OCI-LY7 (cell line): ENCODE measurements at regions not wholly inside any gene's neighbourhood (a gene's known extent, or its start where the extent isn't known, plus 50 kb on each side); places are given as distances from the start of the nearest gene placed in this dataset.

Experiments used
- BruUV-seq: library from RNA; stranded (reverse); fragments of 400-500 nt; replicated peaks from 2 replicates; lab custom pipeline; 2021; lab: Mats Ljungman, UMichigan
- CTCF ChIA-PET: fragments of 300-600 bp; sonication (Branson Sonifier 250); formaldehyde crosslinking; loops from one replicate; lab custom pipeline; 2022; ENCODE audit warnings: antibody characterized with exemption; ENCODE audit not compliant: unreplicated experiment; lab: Charles Lee
- POLR2A ChIA-PET: fragments of 300-600 bp; sonication (Branson Sonifier 250); formaldehyde crosslinking; loops from one replicate; lab custom pipeline; 2022; ENCODE audit warnings: antibody characterized with exemption; lab: Charles Lee
- DNase-seq: peaks from one replicate; pipeline ENCODE4 v3.0.0-alpha.2; 2015; ENCODE audit warnings: low spot score
- H2AFZ ChIP-seq: fragments of 200-600 bp; sonication (generic), shearing (Covaris generic); 2 replicates; pipeline ENCODE4 v1.6.1; 2014; ENCODE audit warnings: mild to moderate bottlenecking, antibody characterized with exemption, low read length, moderate library complexity
- H3K27ac ChIP-seq: fragments of 200-600 bp; sonication (generic); 2 replicates; pipeline ENCODE4 v1.5.1; 2014; ENCODE audit warnings: mixed run types, low read depth, mild to moderate bottlenecking, moderate library complexity, low read length, inconsistent platforms; ENCODE audit not compliant: poor library complexity, severe bottlenecking
- H3K36me3 ChIP-seq: fragments of 200-600 bp; sonication (generic); 2 replicates; pipeline ENCODE4 v1.6.1; 2014; ENCODE audit warnings: mild to moderate bottlenecking, antibody characterized with exemption, low read length, moderate library complexity, mixed read lengths; ENCODE audit not compliant: insufficient read depth
- H3K4me1 ChIP-seq: fragments of 200-600 bp; sonication (generic); 2 replicates; pipeline ENCODE4 v1.5.1; 2014; ENCODE audit warnings: mild to moderate bottlenecking, low read length; ENCODE audit not compliant: insufficient read depth, poor library complexity, severe bottlenecking
- H3K4me2 ChIP-seq: fragments of 200-600 bp; sonication (generic); 2 replicates; pipeline ENCODE4 v1.6.1; 2014; ENCODE audit warnings: mild to moderate bottlenecking, low read length
- H3K4me3 ChIP-seq: fragments of 200-600 bp; sonication (generic); 2 replicates; pipeline ENCODE4 v1.5.1; 2014; ENCODE audit warnings: mild to moderate bottlenecking, low read depth, low read length; ENCODE audit not compliant: poor library complexity, severe bottlenecking
- H3K79me2 ChIP-seq: fragments of 200-600 bp; sonication (generic); 2 replicates; pipeline ENCODE4 v1.6.1; 2016; ENCODE audit warnings: low read depth, mild to moderate bottlenecking, low read length, moderate library complexity, mixed read lengths; ENCODE audit not compliant: insufficient read depth
- H3K9me2 ChIP-seq: fragments of 200-600 bp; sonication (generic); 2 replicates; pipeline ENCODE4 v1.6.1; 2016; ENCODE audit warnings: mild to moderate bottlenecking, low read length, mixed read lengths; ENCODE audit not compliant: insufficient read depth
- H3K9me3 ChIP-seq: fragments of 200-600 bp; sonication (generic); 2 replicates; pipeline ENCODE4 v1.6.1; 2014; ENCODE audit warnings: mild to moderate bottlenecking, mixed run types, low read length, mixed read lengths
- H4K20me1 ChIP-seq: fragments of 200-600 bp; sonication (generic); 2 replicates; pipeline ENCODE4 v1.6.1; 2014; ENCODE audit warnings: mild to moderate bottlenecking, antibody characterized with exemption, low read length, moderate library complexity, mixed read lengths; ENCODE audit not compliant: insufficient read depth
- EZH2phosphoT487 ChIP-seq: fragments of 200-600 bp; sonication (generic); IDR thresholded peaks from 2 replicates; pipeline ENCODE4 v1.6.1; 2018; ENCODE audit warnings: low read depth, borderline replicate concordance, mild to moderate bottlenecking, mixed run types, antibody characterized with exemption, low read length, moderate library complexity, mixed read lengths
- intact Hi-C: fragments of 100-400 bp; cut with micrococcal nuclease; formaldehyde crosslinking; loops from one replicate; pipeline ENCODE4 v1.10.0; 2022; ENCODE audit not compliant: unreplicated experiment
- TF ChIP-seq, protein P1 (sequence below): fragments of 200-600 bp; sonication (generic); conservative IDR thresholded peaks from 2 replicates; pipeline ENCODE4 v1.5.1; 2014; ENCODE audit warnings: mild to moderate bottlenecking, antibody characterized with exemption, low read length, moderate library complexity, mixed read lengths

DNA sequence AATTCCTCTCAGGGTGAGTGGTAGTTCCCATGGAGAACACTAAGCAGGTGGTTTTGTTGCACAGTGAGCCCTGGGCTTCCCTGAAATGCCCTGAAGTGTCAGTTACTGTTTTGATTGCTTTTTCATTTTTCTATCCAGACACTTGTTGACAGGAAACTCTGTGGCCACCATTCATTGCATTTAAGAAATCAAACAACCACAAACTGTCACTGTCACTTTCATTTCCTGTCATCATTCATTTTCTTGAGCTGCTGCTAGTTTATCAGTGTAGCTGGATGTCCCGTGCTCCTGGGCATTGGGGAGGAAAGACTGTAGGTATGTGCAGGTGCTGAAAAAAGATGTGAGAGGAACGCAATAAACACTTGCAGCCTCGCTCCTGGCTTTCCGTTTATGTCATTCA, 891.6 kb upstream of the ZEB2 start:
- H3K27ac ChIP-seq = peak overlapping the region; percentile 99

DNA sequence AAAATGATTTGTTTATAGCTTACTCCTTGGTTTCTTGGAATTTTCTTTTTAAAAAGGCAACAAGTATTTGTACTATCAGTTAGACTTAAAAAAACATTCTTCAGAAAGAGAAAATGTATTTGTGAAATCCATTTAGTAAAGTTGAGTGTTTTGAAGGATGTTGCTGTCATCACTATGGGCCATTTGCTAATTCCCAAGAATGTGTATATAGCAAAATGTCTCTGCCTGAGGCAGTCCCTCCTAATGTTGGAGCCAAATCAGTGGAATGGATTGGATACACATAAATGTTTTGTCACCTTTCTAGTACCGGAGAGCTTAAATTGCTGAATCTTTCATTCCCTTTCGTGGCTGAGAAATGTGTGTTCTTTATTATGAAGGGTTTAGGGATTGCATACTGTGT, 890.2 kb upstream of the ZEB2 start:
- POLR2A ChIA-PET = interaction anchor here (0.6 to 2.2 kb wide), 11 partner anchors 9 to 742 kb away, joined by 3 to 10 read pairs (median 3); no protein-coding TSS in a partner anchor
- Histone ChIP-seq H3K4me3 (peak overlapping the region; percentile 43), H4K20me1 (no peaks in the 10 kb centered on the region), H3K79me2 (no peaks in the 10 kb centered on the region), H3K36me3 (peaks cover 45% of the 10 kb centered on the region), H3K4me1 (peaks cover 41% of the 10 kb centered on the region), H3K27ac (peak overlapping the region; percentile 99), H3K4me2 (peak overlapping the region; percentile 63; the same call in 1 of the 2 replicates), H2AFZ (no peak overlapping the region), H3K9me3 (peaks cover 61% of the 10 kb centered on the region), H3K9me2 (no peaks in the 10 kb centered on the region)
- CTCF ChIA-PET = no interaction called here
- intact Hi-C loops = loop anchor here (2.0 to 10.0 kb wide), 5 partner anchors 177 to 1169 kb away; a partner anchor contains a TSS
- no TSS peak for BruUV-seq
- DNase-seq = no peak
- TF ChIP-seq, protein P1, sequence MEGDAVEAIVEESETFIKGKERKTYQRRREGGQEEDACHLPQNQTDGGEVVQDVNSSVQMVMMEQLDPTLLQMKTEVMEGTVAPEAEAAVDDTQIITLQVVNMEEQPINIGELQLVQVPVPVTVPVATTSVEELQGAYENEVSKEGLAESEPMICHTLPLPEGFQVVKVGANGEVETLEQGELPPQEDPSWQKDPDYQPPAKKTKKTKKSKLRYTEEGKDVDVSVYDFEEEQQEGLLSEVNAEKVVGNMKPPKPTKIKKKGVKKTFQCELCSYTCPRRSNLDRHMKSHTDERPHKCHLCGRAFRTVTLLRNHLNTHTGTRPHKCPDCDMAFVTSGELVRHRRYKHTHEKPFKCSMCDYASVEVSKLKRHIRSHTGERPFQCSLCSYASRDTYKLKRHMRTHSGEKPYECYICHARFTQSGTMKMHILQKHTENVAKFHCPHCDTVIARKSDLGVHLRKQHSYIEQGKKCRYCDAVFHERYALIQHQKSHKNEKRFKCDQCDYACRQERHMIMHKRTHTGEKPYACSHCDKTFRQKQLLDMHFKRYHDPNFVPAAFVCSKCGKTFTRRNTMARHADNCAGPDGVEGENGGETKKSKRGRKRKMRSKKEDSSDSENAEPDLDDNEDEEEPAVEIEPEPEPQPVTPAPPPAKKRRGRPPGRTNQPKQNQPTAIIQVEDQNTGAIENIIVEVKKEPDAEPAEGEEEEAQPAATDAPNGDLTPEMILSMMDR = no peak
- no peak for TF ChIP-seq EZH2phosphoT487

More for the DNA sequence above, 891.6 kb upstream of the ZEB2 start:
- H3K9me2 ChIP-seq = no peaks in the 10 kb centered on the region
- H3K4me2 ChIP-seq = peak overlapping the region; percentile 63
- no peaks in the 10 kb centered on the region for H4K20me1 ChIP-seq
- peak overlapping the region; percentile 41; the same call in 1 of the 2 replicates for H2AFZ ChIP-seq
- H3K79me2 ChIP-seq = no peaks in the 10 kb centered on the region
- peaks cover 41% of the 10 kb centered on the region for H3K4me1 ChIP-seq
- no TSS peak for BruUV-seq
- peaks cover 75% of the 10 kb centered on the region for H3K9me3 ChIP-seq
- intact Hi-C loops = loop anchor here (2.0 to 10.0 kb wide), 5 partner anchors 176 to 1171 kb away; a partner anchor contains a TSS
- TF ChIP-seq, protein P1 = no peak
- TF ChIP-seq EZH2phosphoT487 = no peak
- H3K4me3 ChIP-seq = peak overlapping the region; percentile 43
- ChIA-PET CTCF (no interaction called here), POLR2A (interaction anchor here (0.6 to 1.9 kb wide), 8 partner anchors 24 to 707 kb away, joined by 3 to 9 read pairs (median 3); no protein-coding TSS in a partner anchor)
- peak; percentile 97 for DNase-seq
- H3K36me3 ChIP-seq = peaks cover 59% of the 10 kb centered on the region

DNA sequence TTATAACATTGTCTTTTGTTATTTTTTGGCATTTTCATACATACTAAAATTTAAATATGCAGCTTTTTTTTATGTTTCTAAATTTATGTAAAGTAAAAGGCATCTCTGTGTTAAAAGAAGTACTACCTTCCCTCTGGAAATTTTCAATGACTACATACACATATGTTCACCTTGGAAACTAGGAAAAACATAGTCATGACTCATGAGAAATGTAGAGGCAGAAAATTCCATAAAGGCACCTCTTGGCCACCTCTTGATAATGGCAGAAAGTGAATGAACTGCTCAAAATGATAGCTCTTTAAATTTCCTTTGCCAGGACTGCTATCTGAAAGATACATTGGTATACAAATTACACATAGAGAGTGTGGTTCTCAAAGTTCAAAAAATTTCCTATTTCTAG, 889.1 kb upstream of the ZEB2 start:
- H3K79me2 ChIP-seq = no peaks in the 10 kb centered on the region
- H3K9me3 ChIP-seq = peaks cover 50% of the 10 kb centered on the region; the same call in 1 of the 2 replicates
- peaks cover 41% of the 10 kb centered on the region for H3K4me1 ChIP-seq
- CTCF ChIA-PET = no interaction called here
- no peak overlapping the region for H3K4me2 ChIP-seq
- intact Hi-C loops = no loop called here
- DNase-seq = no peak
- H4K20me1 ChIP-seq = no peaks in the 10 kb centered on the region
- no peak overlapping the region for H3K27ac ChIP-seq
- TF ChIP-seq, protein P1 = no peak
- no peak for TF ChIP-seq EZH2phosphoT487
- H3K4me3 ChIP-seq = no peak overlapping the region
- H3K9me2 ChIP-seq = no peaks in the 10 kb centered on the region
- H3K36me3 ChIP-seq = peaks cover 35% of the 10 kb centered on the region
- POLR2A ChIA-PET = interaction anchor here (2.2 kb wide), 1 partner anchor 8 kb away, joined by 10 read pairs; no protein-coding TSS in a partner anchor
- no TSS peak for BruUV-seq
- no peak overlapping the region for H2AFZ ChIP-seq
